K562 (cell line): ENCODE measurements at regions not wholly inside any gene's neighbourhood (a gene's known extent, or its start where the extent isn't known, plus 50 kb on each side); places are given as distances from the start of the nearest gene placed in this dataset.
A peak's percentile ranks its signal among the peaks of the same experiment; 100 is the strongest.

Experiments
- CCAR2 ChIP-seq: fragments of 200-400 bp; formaldehyde crosslinking; IDR thresholded peaks from 2 replicates; pipeline ENCODE4 v1.6.1; 2017; ENCODE audit warnings: mild to moderate bottlenecking, low read depth, low read length
- CHCHD3 ChIP-seq: fragments of 250-450 bp; sonication (Bioruptor Pico); IDR thresholded peaks from 2 replicates; pipeline ENCODE4 v2.1.2; 2022; ENCODE audit warnings: mild to moderate bottlenecking
- FOXJ2 ChIP-seq: fragments of 200-800 bp; sonication (Bioruptor generic); IDR thresholded peaks from 2 replicates; pipeline ENCODE4 v1.6.1; 2016; ENCODE audit warnings: missing genetic modification characterization, missing compliant biosample characterization
- FOXP1 ChIP-seq: sonication (generic); formaldehyde crosslinking; IDR thresholded peaks from 2 replicates; pipeline ENCODE4 v1.8.0; 2022; ENCODE audit warnings: mild to moderate bottlenecking, missing genetic modification reagents
- HDAC6 ChIP-seq: IDR thresholded peaks from 2 replicates; pipeline ENCODE4 v1.6.1; 2012; ENCODE audit warnings: low read depth, mild to moderate bottlenecking, control low read depth, inconsistent platforms, low read length, moderate library complexity
- KLF6 ChIP-seq: fragments of 250-450 bp; sonication (Bioruptor Pico); IDR thresholded peaks from 2 replicates; pipeline ENCODE4 v1.4.0; 2020; ENCODE audit warnings: mild to moderate bottlenecking, moderate library complexity, borderline replicate concordance
- MED1 ChIP-seq: sonication (generic); formaldehyde crosslinking; IDR thresholded peaks from 2 replicates; pipeline ENCODE4 v1.8.1; 2023; ENCODE audit warnings: missing genetic modification reagents, borderline replicate concordance
- OTX1 ChIP-seq: fragments of 450-650 bp; formaldehyde crosslinking; IDR thresholded peaks from 2 replicates; pipeline ENCODE4 v1.4.0; 2022; ENCODE audit warnings: mild to moderate bottlenecking
- PCBP2 ChIP-seq: fragments of 200-400 bp; formaldehyde crosslinking; IDR thresholded peaks from 2 replicates; pipeline ENCODE4 v1.6.1; 2018; ENCODE audit warnings: low read length, low read depth, mild to moderate bottlenecking, moderate library complexity; ENCODE audit not compliant: poor library complexity, severe bottlenecking
- POLR2AphosphoS5 ChIP-seq: IDR thresholded peaks from 2 replicates; pipeline ENCODE4 v1.6.1; 2011; ENCODE audit warnings: mild to moderate bottlenecking, low read depth, low read length, moderate library complexity; ENCODE audit not compliant: control insufficient read depth, insufficient read depth
- ZNF134 ChIP-seq: fragments of 250-450 bp; sonication (Bioruptor Pico); conservative IDR thresholded peaks from 2 replicates; pipeline ENCODE4 v1.4.0; 2020
- ZNF212 ChIP-seq: fragments of 450-650 bp; formaldehyde crosslinking; IDR thresholded peaks from 2 replicates; pipeline ENCODE4 v1.4.0; 2020; ENCODE audit warnings: mild to moderate bottlenecking
- ZNF282 ChIP-seq: sonication (generic); formaldehyde crosslinking; IDR thresholded peaks from 2 replicates; pipeline ENCODE4 v1.8.1; 2023; ENCODE audit warnings: missing genetic modification reagents
- ZNF316 ChIP-seq: fragments of 450-650 bp; IDR thresholded peaks from 2 replicates; pipeline ENCODE4 v1.6.1; 2016
- ZNF445 ChIP-seq: fragments of 250-450 bp; sonication (Bioruptor Pico); IDR thresholded peaks from 2 replicates; pipeline ENCODE4 v1.4.0; 2020; ENCODE audit warnings: low read depth, mild to moderate bottlenecking, moderate library complexity
- ZNF551 ChIP-seq: fragments of 250-450 bp; sonication (Bioruptor Pico); IDR thresholded peaks from 2 replicates; pipeline ENCODE4 v1.5.0; 2021; ENCODE audit warnings: mild to moderate bottlenecking, moderate library complexity
- TF ChIP-seq, protein P1 (sequence below): sonication (generic); formaldehyde crosslinking; IDR thresholded peaks from 2 replicates; pipeline ENCODE4 v1.8.0; 2022; ENCODE audit warnings: mild to moderate bottlenecking, missing genetic modification reagents, borderline replicate concordance
- TF ChIP-seq, protein P2 (sequence below): fragments of 250-450 bp; sonication (Bioruptor Pico); IDR thresholded peaks from 2 replicates; pipeline ENCODE4 v1.4.0; 2020; ENCODE audit warnings: mild to moderate bottlenecking, moderate library complexity, borderline replicate concordance
- TF ChIP-seq, protein P3 (sequence below): fragments of 450-650 bp; formaldehyde crosslinking; IDR thresholded peaks from 2 replicates; pipeline ENCODE4 v1.4.0; 2020; ENCODE audit warnings: mild to moderate bottlenecking
- TF ChIP-seq, protein P4 (sequence below): fragments of 450-650 bp; IDR thresholded peaks from 2 replicates; pipeline ENCODE4 v1.6.1; 2016; ENCODE audit warnings: borderline replicate concordance

DNA sequence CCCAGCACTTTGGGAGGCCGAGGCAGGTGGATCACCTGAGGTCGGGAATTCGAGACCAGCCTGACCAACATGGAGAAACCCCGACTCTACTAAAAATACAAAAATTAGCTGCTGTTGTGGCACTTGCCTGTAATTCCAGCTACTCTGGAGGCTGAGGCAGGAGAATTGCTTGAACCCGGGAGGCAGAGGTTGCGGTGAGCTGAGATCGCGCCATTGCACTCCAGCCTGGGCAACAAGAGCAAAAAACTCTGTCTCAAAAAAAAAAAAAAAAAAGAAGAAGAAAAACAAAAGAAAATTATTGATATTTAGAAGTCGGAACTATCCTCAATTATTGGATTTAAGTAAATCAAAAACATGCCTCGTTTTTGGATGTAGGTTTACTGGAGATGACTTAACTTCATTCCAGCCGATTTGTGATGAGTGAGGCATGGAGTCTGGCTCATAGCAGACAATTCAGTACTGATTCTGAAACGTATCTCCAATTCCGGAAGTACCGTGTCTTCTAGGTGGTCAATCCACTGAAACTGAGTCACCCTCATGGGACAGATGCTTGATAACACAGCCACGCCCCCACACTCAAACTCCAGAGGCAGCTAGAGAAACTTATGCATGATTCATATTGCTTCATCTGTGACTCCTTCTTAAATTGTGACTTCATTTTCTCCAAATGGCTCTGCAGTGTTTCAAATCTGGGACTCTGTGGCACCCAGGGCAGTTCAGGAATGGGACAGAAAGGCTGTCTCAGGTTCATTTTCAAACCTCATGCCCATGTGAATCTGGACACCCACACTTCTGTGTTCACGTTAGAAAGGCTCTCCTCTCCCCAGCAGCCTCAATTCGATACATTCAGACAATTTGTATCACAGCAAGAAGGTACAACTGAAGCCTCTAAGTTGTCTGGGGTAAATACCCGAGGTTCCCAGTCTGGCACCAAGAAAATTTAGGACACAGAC, 110.4 kb upstream of the ARMC2 start (continued):
- TF ChIP-seq, protein P1, sequence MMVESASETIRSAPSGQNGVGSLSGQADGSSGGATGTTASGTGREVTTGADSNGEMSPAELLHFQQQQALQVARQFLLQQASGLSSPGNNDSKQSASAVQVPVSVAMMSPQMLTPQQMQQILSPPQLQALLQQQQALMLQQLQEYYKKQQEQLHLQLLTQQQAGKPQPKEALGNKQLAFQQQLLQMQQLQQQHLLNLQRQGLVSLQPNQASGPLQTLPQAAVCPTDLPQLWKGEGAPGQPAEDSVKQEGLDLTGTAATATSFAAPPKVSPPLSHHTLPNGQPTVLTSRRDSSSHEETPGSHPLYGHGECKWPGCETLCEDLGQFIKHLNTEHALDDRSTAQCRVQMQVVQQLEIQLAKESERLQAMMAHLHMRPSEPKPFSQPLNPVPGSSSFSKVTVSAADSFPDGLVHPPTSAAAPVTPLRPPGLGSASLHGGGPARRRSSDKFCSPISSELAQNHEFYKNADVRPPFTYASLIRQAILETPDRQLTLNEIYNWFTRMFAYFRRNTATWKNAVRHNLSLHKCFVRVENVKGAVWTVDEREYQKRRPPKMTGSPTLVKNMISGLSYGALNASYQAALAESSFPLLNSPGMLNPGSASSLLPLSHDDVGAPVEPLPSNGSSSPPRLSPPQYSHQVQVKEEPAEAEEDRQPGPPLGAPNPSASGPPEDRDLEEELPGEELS (CRISPR knock-in tag): no peak
- TF ChIP-seq, protein P2, sequence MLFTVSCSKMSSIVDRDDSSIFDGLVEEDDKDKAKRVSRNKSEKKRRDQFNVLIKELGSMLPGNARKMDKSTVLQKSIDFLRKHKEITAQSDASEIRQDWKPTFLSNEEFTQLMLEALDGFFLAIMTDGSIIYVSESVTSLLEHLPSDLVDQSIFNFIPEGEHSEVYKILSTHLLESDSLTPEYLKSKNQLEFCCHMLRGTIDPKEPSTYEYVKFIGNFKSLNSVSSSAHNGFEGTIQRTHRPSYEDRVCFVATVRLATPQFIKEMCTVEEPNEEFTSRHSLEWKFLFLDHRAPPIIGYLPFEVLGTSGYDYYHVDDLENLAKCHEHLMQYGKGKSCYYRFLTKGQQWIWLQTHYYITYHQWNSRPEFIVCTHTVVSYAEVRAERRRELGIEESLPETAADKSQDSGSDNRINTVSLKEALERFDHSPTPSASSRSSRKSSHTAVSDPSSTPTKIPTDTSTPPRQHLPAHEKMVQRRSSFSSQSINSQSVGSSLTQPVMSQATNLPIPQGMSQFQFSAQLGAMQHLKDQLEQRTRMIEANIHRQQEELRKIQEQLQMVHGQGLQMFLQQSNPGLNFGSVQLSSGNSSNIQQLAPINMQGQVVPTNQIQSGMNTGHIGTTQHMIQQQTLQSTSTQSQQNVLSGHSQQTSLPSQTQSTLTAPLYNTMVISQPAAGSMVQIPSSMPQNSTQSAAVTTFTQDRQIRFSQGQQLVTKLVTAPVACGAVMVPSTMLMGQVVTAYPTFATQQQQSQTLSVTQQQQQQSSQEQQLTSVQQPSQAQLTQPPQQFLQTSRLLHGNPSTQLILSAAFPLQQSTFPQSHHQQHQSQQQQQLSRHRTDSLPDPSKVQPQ (CRISPR knock-in tag): no peak
- TF ChIP-seq, protein P3, sequence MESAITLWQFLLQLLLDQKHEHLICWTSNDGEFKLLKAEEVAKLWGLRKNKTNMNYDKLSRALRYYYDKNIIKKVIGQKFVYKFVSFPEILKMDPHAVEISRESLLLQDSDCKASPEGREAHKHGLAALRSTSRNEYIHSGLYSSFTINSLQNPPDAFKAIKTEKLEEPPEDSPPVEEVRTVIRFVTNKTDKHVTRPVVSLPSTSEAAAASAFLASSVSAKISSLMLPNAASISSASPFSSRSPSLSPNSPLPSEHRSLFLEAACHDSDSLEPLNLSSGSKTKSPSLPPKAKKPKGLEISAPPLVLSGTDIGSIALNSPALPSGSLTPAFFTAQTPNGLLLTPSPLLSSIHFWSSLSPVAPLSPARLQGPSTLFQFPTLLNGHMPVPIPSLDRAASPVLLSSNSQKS (CRISPR knock-in tag): no peak
- TF ChIP-seq PCBP2 (no peak), CHCHD3 (CRISPR knock-in tag) (no peak), ZNF282 (CRISPR knock-in tag) (no peak), FOXJ2 (tag) (peak; percentile 16; the same call in 1 of the 2 replicates), ZNF551 (no peak), HDAC6 (no peak), CCAR2 (no peak), KLF6 (CRISPR knock-in tag) (no peak), OTX1 (no peak), POLR2AphosphoS5 (no peak), ZNF134 (CRISPR knock-in tag) (no peak), MED1 (CRISPR knock-in tag) (no peak), ZNF316 (no peak), FOXP1 (CRISPR knock-in tag) (no peak), ZNF445 (CRISPR knock-in tag) (no peak), ZNF212 (no peak)
- TF ChIP-seq, protein P4, sequence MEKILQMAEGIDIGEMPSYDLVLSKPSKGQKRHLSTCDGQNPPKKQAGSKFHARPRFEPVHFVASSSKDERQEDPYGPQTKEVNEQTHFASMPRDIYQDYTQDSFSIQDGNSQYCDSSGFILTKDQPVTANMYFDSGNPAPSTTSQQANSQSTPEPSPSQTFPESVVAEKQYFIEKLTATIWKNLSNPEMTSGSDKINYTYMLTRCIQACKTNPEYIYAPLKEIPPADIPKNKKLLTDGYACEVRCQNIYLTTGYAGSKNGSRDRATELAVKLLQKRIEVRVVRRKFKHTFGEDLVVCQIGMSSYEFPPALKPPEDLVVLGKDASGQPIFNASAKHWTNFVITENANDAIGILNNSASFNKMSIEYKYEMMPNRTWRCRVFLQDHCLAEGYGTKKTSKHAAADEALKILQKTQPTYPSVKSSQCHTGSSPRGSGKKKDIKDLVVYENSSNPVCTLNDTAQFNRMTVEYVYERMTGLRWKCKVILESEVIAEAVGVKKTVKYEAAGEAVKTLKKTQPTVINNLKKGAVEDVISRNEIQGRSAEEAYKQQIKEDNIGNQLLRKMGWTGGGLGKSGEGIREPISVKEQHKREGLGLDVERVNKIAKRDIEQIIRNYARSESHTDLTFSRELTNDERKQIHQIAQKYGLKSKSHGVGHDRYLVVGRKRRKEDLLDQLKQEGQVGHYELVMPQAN: no peak
